IMR-90 (cell line): ENCODE measurements at regions not wholly inside any gene's neighbourhood (a gene's known extent, or its start where the extent isn't known, plus 50 kb on each side); places are given as distances from the start of the nearest gene placed in this dataset.

Source experiments
- ATAC-seq: fragments of 200-7000 bp; cut with Tn5 transposase; 2 replicates; pipeline ENCODE4 v1.9.1; 2020; ENCODE audit warnings: low read depth, mild to moderate bottlenecking, moderate library complexity
- BruUV-seq: library from RNA; stranded (reverse); fragments of 400-500 nt; replicated peaks from 2 replicates; lab custom pipeline; 2021; lab: Mats Ljungman, UMichigan
- CTCF ChIA-PET: fragments of 300-600 bp; formaldehyde crosslinking; extraction: SDS; loops from one replicate; lab custom pipeline; 2021; ENCODE audit warnings: antibody characterized with exemption; lab: Yijun Ruan, JAX
- POLR2A ChIA-PET: fragments of 300-600 bp; sonication (Branson Sonifier 250); formaldehyde crosslinking; loops from one replicate; lab custom pipeline; 2022; ENCODE audit warnings: antibody characterized with exemption; ENCODE audit not compliant: unreplicated experiment; lab: Charles Lee
- DNase-seq: peaks from one replicate; pipeline ENCODE4 v3.0.0; 2013
- H2AFZ ChIP-seq: replicated peaks from 2 replicates; pipeline ENCODE3; 2013; ENCODE audit warnings: low read length, mild to moderate bottlenecking; ENCODE audit not compliant: poor library complexity
- H2AK5ac ChIP-seq: 2 replicates; pipeline ENCODE4 v1.6.1; 2013; ENCODE audit warnings: low read depth, low read length, inconsistent platforms
- H2AK9ac ChIP-seq: replicated peaks from 2 replicates; pipeline ENCODE3; 2013; ENCODE audit warnings: mild to moderate bottlenecking, low read depth, low read length, moderate library complexity; ENCODE audit not compliant: poor library complexity
- H2BK120ac ChIP-seq: 2 replicates; pipeline ENCODE4 v1.6.1; 2013; ENCODE audit warnings: low read depth, low read length, inconsistent platforms
- H2BK15ac ChIP-seq: 3 replicates; pipeline ENCODE4 v1.6.1; 2013; ENCODE audit warnings: low read depth, low read length, inconsistent platforms
- H2BK20ac ChIP-seq: 2 replicates; pipeline ENCODE4 v1.6.1; 2013; ENCODE audit warnings: low read depth, mild to moderate bottlenecking, inconsistent platforms, low read length, moderate library complexity
- H2BK5ac ChIP-seq: 2 replicates; pipeline ENCODE4 v1.6.1; 2013; ENCODE audit warnings: mild to moderate bottlenecking, low read depth, low read length, inconsistent platforms; ENCODE audit not compliant: poor library complexity, severe bottlenecking
- H3K14ac ChIP-seq: replicated peaks from 2 replicates; pipeline ENCODE4 v1.6.1; 2013; ENCODE audit warnings: low read depth, low read length, inconsistent platforms
- H3K18ac ChIP-seq: 2 replicates; pipeline ENCODE4 v1.6.1; 2013; ENCODE audit warnings: low read depth, low read length, control low read depth
- H3K23ac ChIP-seq: 2 replicates; pipeline ENCODE4 v1.6.1; 2013; ENCODE audit warnings: low read depth, low read length, inconsistent platforms
- H3K27ac ChIP-seq: 2 replicates; pipeline ENCODE4 v1.5.1; 2013; ENCODE audit warnings: mild to moderate bottlenecking, control low read depth, low read length; ENCODE audit not compliant: insufficient read depth
- H3K27me3 ChIP-seq: 2 replicates; pipeline ENCODE4 v1.6.1; 2013; ENCODE audit warnings: low read length; ENCODE audit not compliant: control insufficient read depth, insufficient read depth
- H3K36me3 ChIP-seq: 2 replicates; pipeline ENCODE4 v1.6.1; 2013; ENCODE audit warnings: low read length, mixed read lengths; ENCODE audit not compliant: control insufficient read depth, insufficient read depth
- H3K4ac ChIP-seq: 2 replicates; pipeline ENCODE4 v1.6.1; 2013; ENCODE audit warnings: low read depth, low read length, inconsistent platforms
- H3K4me1 ChIP-seq: 2 replicates; pipeline ENCODE4 v1.6.1; 2013; ENCODE audit warnings: low read length, mixed read lengths; ENCODE audit not compliant: control insufficient read depth, insufficient read depth
- H3K4me2 ChIP-seq: 2 replicates; pipeline ENCODE4 v1.6.1; 2013; ENCODE audit warnings: low read depth, mild to moderate bottlenecking, control low read depth, low read length, moderate library complexity
- H3K4me3 ChIP-seq: 2 replicates; pipeline ENCODE4 v1.5.1; 2013; ENCODE audit warnings: low read depth, mild to moderate bottlenecking, control low read depth, low read length, moderate library complexity; ENCODE audit not compliant: insufficient read depth
- H3K56ac ChIP-seq: 2 replicates; pipeline ENCODE4 v1.6.1; 2013; ENCODE audit warnings: low read length, inconsistent platforms; ENCODE audit not compliant: insufficient read depth; ENCODE audit errors: extremely low read depth
- H3K79me1 ChIP-seq, 2 experiments: 2 replicates each; pipeline ENCODE4 v1.6.1; 2013; ENCODE audit warnings: low read length in 2 of 2, inconsistent platforms in 1 of 2, low read depth in 1 of 2
- H3K9ac ChIP-seq: 2 replicates; pipeline ENCODE4 v1.6.1; 2013; ENCODE audit warnings: low read depth, low read length, control low read depth
- H3K9me1 ChIP-seq: 2 replicates; pipeline ENCODE4 v1.6.1; 2013; ENCODE audit warnings: low read length, inconsistent platforms; ENCODE audit not compliant: insufficient read depth
- H3K9me3 ChIP-seq: 2 replicates; pipeline ENCODE4 v1.6.1; 2013; ENCODE audit warnings: low read length; ENCODE audit not compliant: control insufficient read depth, insufficient read depth
- H4K20me1 ChIP-seq: 2 replicates; pipeline ENCODE4 v1.6.1; 2013; ENCODE audit warnings: low read length, inconsistent platforms; ENCODE audit not compliant: insufficient read depth
- H4K5ac ChIP-seq: 2 replicates; pipeline ENCODE4 v1.6.1; 2013; ENCODE audit warnings: mild to moderate bottlenecking, low read depth, low read length, control low read depth
- H4K8ac ChIP-seq, 2 experiments: 2 replicates each; pipeline ENCODE4 v1.6.1; 2013; ENCODE audit warnings: low read depth in 2 of 2, low read length in 2 of 2, control low read depth in 1 of 2, inconsistent platforms in 1 of 2
- H4K91ac ChIP-seq: 2 replicates; pipeline ENCODE4 v1.6.1; 2013; ENCODE audit warnings: low read depth, low read length, inconsistent platforms; ENCODE audit not compliant: insufficient read depth
- CEBPB ChIP-seq: IDR thresholded peaks from 2 replicates; pipeline ENCODE4 v1.6.1; 2012; ENCODE audit warnings: low read depth, low read length, improper control_type of control experiment
- FOS ChIP-seq: fragments of 150-350 bp; IDR thresholded peaks from 2 replicates; pipeline ENCODE4 v1.6.1; 2016; ENCODE audit warnings: low read depth, low read length
- MAFK ChIP-seq: IDR thresholded peaks from 2 replicates; pipeline ENCODE4 v1.6.1; 2012; ENCODE audit warnings: low read depth, low read length, improper control_type of control experiment
- MXI1 ChIP-seq: IDR thresholded peaks from 2 replicates; pipeline ENCODE4 v1.6.1; 2012; ENCODE audit warnings: low read depth, mild to moderate bottlenecking, low read length, moderate library complexity, borderline replicate concordance
- RAD21 ChIP-seq: IDR thresholded peaks from 2 replicates; pipeline ENCODE4 v1.6.1; 2012; ENCODE audit warnings: low read length, improper control_type of control experiment
- RCOR1 ChIP-seq: IDR thresholded peaks from 2 replicates; pipeline ENCODE4 v1.6.1; 2012; ENCODE audit warnings: mild to moderate bottlenecking, low read length, improper control_type of control experiment; ENCODE audit not compliant: insufficient replicate concordance
- RFX5 ChIP-seq: IDR thresholded peaks from 2 replicates; pipeline ENCODE4 v1.8.0; 2012; ENCODE audit warnings: low read depth, mild to moderate bottlenecking, low read length, moderate library complexity
- SMC3 ChIP-seq: fragments of 150-350 bp; IDR thresholded peaks from 2 replicates; pipeline ENCODE4 v1.6.1; 2016; ENCODE audit warnings: low read depth, mild to moderate bottlenecking, antibody characterized with exemption, low read length, moderate library complexity
- WGBS, 2 experiments: methylation state at CpG; one replicate each; pipeline versions ENCODE4 v1.1.5 to v1.1.7; 2013; ENCODE audit warnings: missing lambda C conversion rate in 2 of 2; ENCODE audit not compliant: insufficient read length in 1 of 2; ENCODE audit errors: extremely low coverage in 2 of 2; 5-methylcytosine and 5-hydroxymethylcytosine counted together
- dilution Hi-C: fragments of 300-500 bp; cut with HindIII; formaldehyde crosslinking; loops from one replicate; pipeline ENCODE4 v1.14.3; 2018; ENCODE audit warnings: low sequenced_read_pairs; ENCODE audit not compliant: unreplicated experiment
- in situ Hi-C: fragments of 300-500 bp; cut with MboI; formaldehyde crosslinking; loops from 3 replicates; pipeline ENCODE4 v1.14.3; 2019; ENCODE audit warnings: low sequenced_read_pairs, inconsistent platforms, mixed read lengths
- intact Hi-C: fragments of 100-400 bp; cut with micrococcal nuclease; formaldehyde crosslinking; loops from 2 replicates; pipeline ENCODE4 v1.10.0; 2022

DNA sequence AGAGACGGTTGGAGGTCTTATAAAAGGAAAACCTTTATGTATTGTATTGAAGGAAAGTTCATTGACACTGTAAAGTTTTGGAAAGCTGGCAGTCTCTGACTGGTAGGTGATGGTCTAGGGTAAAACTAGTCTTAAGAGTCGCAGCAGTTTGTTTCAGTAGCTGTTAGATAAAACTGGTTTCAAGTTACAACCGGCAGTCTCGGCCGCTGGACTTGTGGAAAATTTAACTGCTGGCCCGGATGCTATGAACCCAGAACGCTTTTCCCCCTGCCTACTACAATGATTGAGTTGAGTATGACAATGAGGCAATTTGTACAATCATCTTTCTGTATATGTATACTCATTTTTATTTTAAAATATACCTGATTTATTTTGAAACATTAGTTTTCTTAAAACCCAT, 1426.9 kb downstream of the AACS start:
- Histone ChIP-seq H3K4me2 (no peak overlapping the region), H3K4ac (no peak overlapping the region), H3K36me3 (no peaks in the 10 kb centered on the region), H3K9me1 (no peaks in the 10 kb centered on the region), H2AFZ (no peak overlapping the region), H2BK5ac (no peak overlapping the region), H3K23ac (no peak overlapping the region), H2BK20ac (no peak overlapping the region), H2AK5ac (no peak overlapping the region), H3K79me1 (no peaks in the 10 kb centered on the region), H3K4me3 (no peak overlapping the region), H3K14ac (no peak overlapping the region), H3K56ac (no peak overlapping the region), H4K91ac (no peak overlapping the region), H4K20me1 (no peaks in the 10 kb centered on the region), H3K4me1 (no peaks in the 10 kb centered on the region), H2BK120ac (no peak overlapping the region), H3K27me3 (no peaks in the 10 kb centered on the region), H2AK9ac (no peak overlapping the region), H3K18ac (no peak overlapping the region), H3K9ac (no peak overlapping the region), H3K9me3 (peaks cover 17% of the 10 kb centered on the region), H4K8ac (no peak overlapping the region), H2BK15ac (no peak overlapping the region), H3K27ac (no peak overlapping the region), H4K5ac (no peak overlapping the region)
- TF ChIP-seq MXI1 (no peak), MAFK (no peak), SMC3 (no peak), RCOR1 (no peak), RFX5 (no peak), RAD21 (no peak), CEBPB (no peak), FOS (no peak)
- dilution Hi-C loops (no loop called here), intact Hi-C loops (no loop called here), in situ Hi-C loops (no loop called here)
- no TSS peak for BruUV-seq
- WGBS, 2 experiments: 0% methylated on average over 1 of the region's 7 CpGs; no CpG with 5 or more reads in 1 of the 2 experiments
- DNase-seq: no peak
- no peak for ATAC-seq
- ChIA-PET POLR2A (no interaction called here), CTCF (no interaction called here)
